ENCODE measurements at regions not wholly inside any gene's neighbourhood (a gene's known extent, or its start where the extent isn't known, plus 50 kb on each side); places are given as distances from the start of the nearest gene placed in this dataset.

- Histone ChIP-seq H3K27ac (no peak overlapping the region), H3K27me3 (no peaks in the 10 kb centered on the region), H3K4me3 (no peak overlapping the region), H3K4me1 (peaks cover 0 to 7% (median 0%) of the 10 kb centered on the region in 3 donors), H3K9me3 (no peaks in the 10 kb centered on the region), H3K36me3 (no peaks in the 10 kb centered on the region)
- ATAC-seq: no peak
- TF ChIP-seq EP300 (IDR thresholded peaks at IDR 0.05) (no peak), POLR2A (IDR thresholded peaks at IDR 0.05) (no peak), POLR2AphosphoS5 (IDR thresholded peaks at IDR 0.05) (no peak)
- WGBS, 2 donors (ENCODE audit: low coverage in 1 of 2): 64 to 68% methylated on average over 4 to 7 of the region's 7 CpGs
These were observed 761.5 kb downstream of the EFNB2 start for GRCh38 chr13:105773863-105774538.

- no peak overlapping the region for H3K27ac ChIP-seq
- TF ChIP-seq POLR2AphosphoS5 (IDR thresholded peaks at IDR 0.05): no peak
- no peak for TF ChIP-seq CTCF (IDR thresholded peaks at IDR 0.05)
- no peak for TF ChIP-seq EP300 (IDR thresholded peaks at IDR 0.05)
- no peak for TF ChIP-seq POLR2A (IDR thresholded peaks at IDR 0.05)
- no peaks in the 10 kb centered on the region for H3K27me3 ChIP-seq
- H3K36me3 ChIP-seq: no peaks in the 10 kb centered on the region
- H3K4me1 ChIP-seq: peaks cover 0 to 7% (median 0%) of the 10 kb centered on the region in 3 donors
- WGBS, 2 donors (ENCODE audit: low coverage in 1 of 2): 63 to 80% methylated on average over 4 of the region's 4 CpGs
- ATAC-seq: no peak
- H3K9me3 ChIP-seq: no peaks in the 10 kb centered on the region
- no peak overlapping the region for H3K4me3 ChIP-seq
These were observed 762.2 kb downstream of the EFNB2 start for GRCh38 chr13:105773241-105773640.

- no peaks in the 10 kb centered on the region for H3K4me1 ChIP-seq
- no peaks in the 10 kb centered on the region for H3K36me3 ChIP-seq
- no peaks in the 10 kb centered on the region for H3K27me3 ChIP-seq
- H3K9me3 ChIP-seq: no peaks in the 10 kb centered on the region
- 33 to 85% methylated on average over 1 to 2 of the region's 2 CpGs for WGBS, 2 donors (ENCODE audit: low coverage in 1 of 2)
- no peak overlapping the region for H3K27ac ChIP-seq
- TF ChIP-seq POLR2AphosphoS5 (IDR thresholded peaks at IDR 0.05) (no peak), POLR2A (IDR thresholded peaks at IDR 0.05) (no peak), EP300 (IDR thresholded peaks at IDR 0.05) (no peak), CTCF (IDR thresholded peaks at IDR 0.05) (no peak)
- no peak overlapping the region for H3K4me3 ChIP-seq
- no peak for ATAC-seq
These were observed 771.0 kb downstream of the EFNB2 start for GRCh38 chr13:105764486-105764885.

- H3K27ac ChIP-seq: no peak overlapping the region
- H3K9me3 ChIP-seq: no peaks in the 10 kb centered on the region
- 79 to 100% methylated on average over 2 of the region's 2 CpGs for WGBS, 2 donors (ENCODE audit: low coverage in 1 of 2)
- no peaks in the 10 kb centered on the region for H3K36me3 ChIP-seq
- H3K27me3 ChIP-seq: no peaks in the 10 kb centered on the region
- TF ChIP-seq CTCF (IDR thresholded peaks at IDR 0.05) (no peak), POLR2AphosphoS5 (IDR thresholded peaks at IDR 0.05) (no peak), EP300 (IDR thresholded peaks at IDR 0.05) (no peak), POLR2A (IDR thresholded peaks at IDR 0.05) (no peak)
- H3K4me1 ChIP-seq: no peaks in the 10 kb centered on the region
- no peak for ATAC-seq
- no peak overlapping the region for H3K4me3 ChIP-seq
These were observed 771.6 kb downstream of the EFNB2 start for GRCh38 chr13:105763851-105764250.

- 93 to 100% methylated on average over 2 to 4 of the region's 4 CpGs for WGBS, 2 donors (ENCODE audit: low coverage in 1 of 2)
- no peak for ATAC-seq
- no peaks in the 10 kb centered on the region for H3K4me1 ChIP-seq
These were observed 773.4 kb downstream of the EFNB2 start for GRCh38 chr13:105762096-105762495.

More at GRCh38 chr13:105762096-105762495, 773.4 kb downstream of the EFNB2 start:
- Histone ChIP-seq H3K9me3 (no peaks in the 10 kb centered on the region), H3K4me3 (no peak overlapping the region), H3K27me3 (no peaks in the 10 kb centered on the region), H3K27ac (no peak overlapping the region), H3K36me3 (no peaks in the 10 kb centered on the region)
- TF ChIP-seq CTCF (IDR thresholded peaks at IDR 0.05) (no peak), POLR2A (IDR thresholded peaks at IDR 0.05) (no peak), POLR2AphosphoS5 (IDR thresholded peaks at IDR 0.05) (no peak), EP300 (IDR thresholded peaks at IDR 0.05) (no peak)

Measured in gastroesophageal sphincter (tissue), 4 donors.